SK-MEL-5 (cell line): ENCODE measurements at regions not wholly inside any gene's neighbourhood (a gene's known extent, or its start where the extent isn't known, plus 50 kb on each side); places are given as distances from the start of the nearest gene placed in this dataset.

ENCODE experiments used
- DNase-seq: peaks from one replicate; pipeline ENCODE4 v3.0.0-alpha.2; 2016; ENCODE audit warnings: low read depth, low spot score
- in situ Hi-C: cut with HindIII; loops from 2 replicates; pipeline ENCODE4 v1.10.0; 2016; ENCODE audit warnings: low sequenced_read_pairs, high pct_unique_total_duplicates, low pct_unique_long_range_greater_than_20kb
- small RNA-seq, 2 experiments: library from RNA; depleted of rRNA; stranded (forward); fragments of <200 nt; gene quantifications; one replicate each; pipeline ENCODE3, GENCODE V24; 2014

GRCh38 chr1:94599095-94599813 is 57.7 kb upstream of the F3 start:
- in situ Hi-C loops, result no loop called here
- peak; percentile 38 for DNase-seq

- in situ Hi-C loops, result no loop called here
Observed at GRCh38 chr1:94597701-94598100, 56.1 kb upstream of the F3 start.

DNA sequence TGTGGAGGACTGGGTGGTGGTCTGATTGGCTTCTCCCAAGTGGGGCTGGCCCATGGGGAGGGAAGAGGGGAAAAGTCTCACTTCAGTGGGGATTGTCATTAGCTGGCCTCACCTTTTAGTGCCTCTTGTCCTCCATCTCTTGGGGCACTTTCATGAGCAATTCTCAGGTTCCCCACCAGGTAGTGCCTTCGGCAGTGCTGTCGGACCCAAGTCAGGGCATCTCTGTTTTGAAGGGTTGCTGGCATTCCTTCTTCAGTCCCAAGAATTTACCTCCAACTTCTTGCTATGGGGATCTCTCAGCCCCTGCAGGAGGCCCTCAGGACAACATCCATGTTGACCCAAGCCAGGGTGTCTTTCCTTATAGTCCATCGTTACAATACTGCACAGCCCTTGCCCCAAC is 54.7 kb upstream of the F3 start:
- DNase-seq, result no peak
- in situ Hi-C loops, result no loop called here

More at GRCh38 chr1:94597701-94598100, 56.1 kb upstream of the F3 start:
- no peak for DNase-seq

DNA sequence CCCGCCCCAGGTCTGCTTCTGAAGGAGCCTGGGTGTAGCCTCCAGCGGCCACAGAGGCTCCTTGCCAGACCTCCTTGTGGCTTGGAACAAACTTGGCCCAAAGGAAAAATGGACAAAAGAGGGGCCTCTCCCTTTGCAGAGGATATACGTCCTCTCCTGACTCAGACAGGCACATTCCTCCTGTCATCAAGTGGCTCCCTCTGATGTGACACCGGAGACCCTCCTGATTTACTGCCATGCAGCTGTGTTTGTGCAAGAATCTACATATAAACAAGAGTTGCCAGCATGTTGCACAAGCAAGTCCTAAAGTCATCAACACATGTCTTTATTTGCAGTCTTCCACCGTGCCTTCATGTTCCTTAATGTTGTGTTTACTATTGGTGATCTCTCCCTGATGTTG is 54.1 kb upstream of the F3 start:
- in situ Hi-C loops, result no loop called here
- DNase-seq, result no peak

GRCh38 chr1:94593611-94594010 is 52.1 kb upstream of the F3 start:
- in situ Hi-C loops, result no loop called here
- DNase-seq, result no peak

GRCh38 chr1:94592571-94592920 is 51.0 kb upstream of the F3 start:
- in situ Hi-C loops, result no loop called here

GRCh38 chr1:94591823-94592570 is 50.4 kb upstream of the F3 start:
- no peak for DNase-seq
- in situ Hi-C loops, result no loop called here

More at GRCh38 chr1:94592571-94592920, 51.0 kb upstream of the F3 start:
- DNase-seq, result no peak

Small RNA genes lying in the stretch of these regions (small RNA-seq; reads per million reads assigned to genes)
- 0 reads per million in 2 experiments for gene MIR378G
